GM21367 (cell line): ENCODE measurements at regions not wholly inside any gene's neighbourhood (a gene's known extent, or its start where the extent isn't known, plus 50 kb on each side); places are given as distances from the start of the nearest gene placed in this dataset.
"Not testable (repeated sequence)": the region's sequence is repeated elsewhere in the genome, so short reads cannot be mapped to it uniquely, and the experiment has no call there.

Experiments used
- ATAC-seq: cut with Tn5 transposase; IDR thresholded peaks from one replicate; pipeline ENCODE4 v1.9.1; 2021; ENCODE audit not compliant: unreplicated experiment

DNA sequence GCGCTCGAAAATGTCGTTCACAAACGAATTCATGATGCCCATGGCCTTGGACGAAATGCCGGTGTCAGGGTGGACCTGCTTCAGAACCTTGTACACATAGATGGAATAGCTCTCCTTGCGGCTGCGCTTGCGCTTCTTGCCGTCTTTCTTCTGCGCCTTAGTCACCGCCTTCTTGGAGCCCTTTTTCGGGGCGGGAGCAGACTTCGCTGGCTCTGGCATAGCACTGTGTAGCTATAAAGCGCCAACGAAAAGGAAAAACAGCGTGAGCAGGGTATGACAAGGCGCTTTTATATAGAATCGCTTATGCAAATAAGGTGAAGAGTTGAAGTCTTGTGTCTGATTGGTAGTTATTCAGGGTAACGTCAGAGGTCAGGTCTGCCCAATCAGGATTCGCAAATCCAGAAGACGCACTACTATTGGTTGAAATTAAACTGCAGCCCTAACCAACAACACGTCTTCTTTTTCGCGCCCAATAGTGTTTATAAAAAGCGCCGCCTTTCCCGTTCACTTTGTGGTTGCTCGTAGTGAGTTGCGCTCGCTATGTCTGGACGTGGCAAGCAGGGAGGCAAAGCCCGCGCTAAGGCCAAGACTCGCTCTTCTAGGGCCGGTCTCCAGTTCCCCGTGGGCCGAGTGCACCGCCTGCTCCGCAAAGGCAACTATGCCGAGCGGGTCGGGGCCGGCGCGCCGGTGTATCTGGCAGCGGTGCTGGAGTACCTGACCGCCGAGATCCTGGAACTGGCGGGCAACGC, 114.8 kb upstream of the PRSS16 start:
- peak; percentile 65 for ATAC-seq

DNA sequence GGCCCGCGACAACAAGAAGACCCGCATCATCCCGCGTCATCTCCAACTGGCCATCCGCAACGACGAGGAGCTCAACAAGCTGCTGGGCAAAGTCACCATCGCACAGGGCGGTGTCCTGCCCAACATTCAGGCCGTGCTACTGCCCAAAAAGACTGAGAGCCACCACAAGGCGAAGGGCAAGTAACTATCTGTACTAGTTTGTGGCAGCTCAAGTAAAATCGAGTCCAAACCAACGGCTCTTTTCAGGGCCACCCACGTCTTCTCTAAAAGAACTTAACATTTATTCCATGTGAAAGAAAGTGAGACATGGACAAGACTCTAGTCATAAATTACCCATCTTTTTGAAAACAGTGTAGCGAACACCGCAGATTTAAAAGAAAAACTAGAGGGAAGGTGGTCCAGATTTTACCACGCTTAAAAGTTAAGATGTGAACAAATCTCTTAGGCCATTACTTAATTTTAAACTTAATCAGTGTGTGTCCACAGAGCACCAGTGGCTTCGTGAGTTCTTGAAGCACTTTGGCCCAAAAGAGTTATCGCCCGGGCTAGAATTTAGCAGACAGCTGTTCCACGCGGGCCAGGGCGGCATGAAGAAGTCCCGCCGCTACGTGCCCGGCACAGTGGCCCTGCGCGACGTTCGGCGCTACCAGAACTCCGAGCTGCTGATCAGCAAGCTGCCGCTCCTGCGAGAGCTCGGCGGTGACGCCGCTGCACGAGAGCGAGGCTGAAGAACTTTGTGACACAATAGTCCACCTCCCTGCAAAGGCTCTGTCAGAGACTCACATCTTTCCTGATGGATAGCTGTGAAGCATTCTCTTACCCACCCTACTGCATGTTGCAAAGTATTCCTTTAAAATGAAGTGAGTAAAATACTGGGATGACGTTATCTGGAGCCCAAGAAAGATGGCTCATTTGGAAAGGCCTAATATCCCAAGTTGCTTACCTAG, 113.9 kb upstream of the PRSS16 start:
- ATAC-seq = no peak

- no peak for ATAC-seq
Measured at GRCh38 chr6:27135087-27135657, 112.3 kb upstream of the PRSS16 start.

GRCh38 chr6:27136077-27136644, 111.3 kb upstream of the PRSS16 start:
- no peak for ATAC-seq

DNA sequence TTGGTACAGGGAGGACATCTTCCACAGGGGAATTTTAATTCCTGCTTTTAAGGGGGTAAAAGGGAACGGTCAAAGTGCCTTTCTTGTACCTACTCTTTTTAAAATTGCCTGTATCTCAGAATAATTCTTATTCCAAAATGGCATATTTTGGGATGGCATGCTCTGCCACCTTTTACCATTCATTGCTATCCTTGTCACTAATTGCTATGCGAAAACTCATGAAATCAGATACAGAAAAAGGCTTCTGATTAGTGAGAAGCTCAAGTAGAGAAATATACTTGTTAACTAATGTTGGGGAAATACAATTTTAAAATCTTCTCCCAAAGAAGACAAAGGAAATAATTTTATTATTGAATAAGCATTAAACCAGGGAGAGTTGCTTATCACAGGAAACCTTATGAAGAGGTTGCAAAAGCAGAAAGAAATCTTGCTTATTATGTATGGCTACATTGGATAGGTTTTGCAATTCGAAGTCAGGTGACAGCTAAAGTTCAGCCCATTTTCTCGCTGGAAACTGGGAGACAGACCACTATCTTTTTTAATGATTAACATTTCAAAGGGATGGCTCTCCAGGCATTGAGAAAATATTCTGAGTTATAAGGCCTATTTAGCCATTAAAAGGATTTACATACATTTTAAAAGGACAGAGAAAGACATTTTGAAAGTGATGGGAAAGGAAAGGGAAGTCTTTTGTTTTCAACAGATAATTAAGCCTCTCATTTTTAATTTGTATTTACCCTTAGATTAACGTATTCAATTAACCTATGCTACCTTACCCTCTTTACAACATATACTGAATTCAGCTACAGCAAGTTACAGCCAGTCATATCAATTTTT, 110.3 kb upstream of the PRSS16 start:
- ATAC-seq = no peak

GRCh38 chr6:27138406-27138805, 109.1 kb upstream of the PRSS16 start:
- ATAC-seq = no peak

GRCh38 chr6:27138837-27139755, 108.4 kb upstream of the PRSS16 start:
- ATAC-seq = peak; percentile 51

- peak; percentile 11 for ATAC-seq
Measured at GRCh38 chr6:27139756-27140579, 107.5 kb upstream of the PRSS16 start.

DNA sequence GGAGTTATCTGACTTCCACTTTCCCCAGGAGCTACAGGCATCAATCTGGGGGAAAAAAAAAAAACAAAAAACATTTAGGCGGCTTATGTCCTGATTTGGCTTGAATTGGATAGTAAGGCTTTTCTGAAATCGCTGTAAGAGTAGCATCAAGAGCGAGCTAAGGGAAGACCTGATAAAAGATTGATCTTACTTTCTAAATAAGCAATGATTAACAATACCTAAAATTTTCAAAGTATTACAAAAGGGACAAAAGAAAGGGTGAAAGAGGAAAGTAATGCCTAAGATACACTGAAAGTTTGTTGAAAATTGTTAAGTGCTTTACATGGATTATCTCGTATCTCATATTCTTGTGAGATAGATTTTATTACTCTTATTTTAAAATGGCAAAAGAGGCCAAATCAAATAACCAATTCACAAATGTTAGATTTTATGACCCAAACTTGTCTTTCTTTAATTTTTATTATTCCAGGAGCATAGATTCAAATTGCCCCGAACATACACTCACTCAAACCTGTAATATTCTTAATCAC, 106.4 kb upstream of the PRSS16 start:
- ATAC-seq = no peak

GRCh38 chr6:27141529-27142015, 105.9 kb upstream of the PRSS16 start:
- ATAC-seq = no peak

- not testable (repeated sequence) for ATAC-seq
Measured at GRCh38 chr6:27143020-27143388, 104.5 kb upstream of the PRSS16 start.

GRCh38 chr6:27143474-27144026, 104.0 kb upstream of the PRSS16 start:
- no peak for ATAC-seq

DNA sequence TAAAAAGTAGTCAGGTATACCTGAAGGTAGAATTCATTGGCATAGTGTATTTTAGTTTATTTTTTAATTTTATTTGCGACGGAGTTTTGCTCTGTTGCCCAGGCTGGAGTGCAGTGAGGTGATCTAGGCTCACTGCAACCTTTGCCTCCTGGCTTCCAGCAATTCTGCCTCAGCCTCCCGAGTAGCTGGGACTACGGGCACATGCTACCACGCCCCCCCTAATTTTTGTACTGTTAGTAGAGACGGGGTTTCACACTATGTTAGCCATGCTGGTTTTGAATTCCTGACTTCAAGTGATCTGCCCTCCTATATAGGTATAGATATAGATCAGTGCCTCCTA, 102.8 kb upstream of the PRSS16 start:
- ATAC-seq = no peak

GRCh38 chr6:27145731-27146455, 101.6 kb upstream of the PRSS16 start:
- peak; percentile 26 for ATAC-seq

DNA sequence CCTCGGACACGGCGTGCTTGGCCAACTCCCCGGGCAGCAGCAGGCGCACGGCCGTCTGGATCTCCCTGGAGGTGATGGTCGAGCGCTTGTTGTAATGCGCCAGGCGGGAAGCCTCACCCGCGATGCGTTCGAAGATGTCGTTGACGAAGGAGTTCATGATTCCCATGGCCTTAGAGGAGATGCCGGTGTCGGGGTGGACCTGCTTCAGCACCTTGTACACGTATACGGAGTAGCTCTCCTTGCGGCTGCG, 101.1 kb upstream of the PRSS16 start:
- not testable (repeated sequence) for ATAC-seq

DNA sequence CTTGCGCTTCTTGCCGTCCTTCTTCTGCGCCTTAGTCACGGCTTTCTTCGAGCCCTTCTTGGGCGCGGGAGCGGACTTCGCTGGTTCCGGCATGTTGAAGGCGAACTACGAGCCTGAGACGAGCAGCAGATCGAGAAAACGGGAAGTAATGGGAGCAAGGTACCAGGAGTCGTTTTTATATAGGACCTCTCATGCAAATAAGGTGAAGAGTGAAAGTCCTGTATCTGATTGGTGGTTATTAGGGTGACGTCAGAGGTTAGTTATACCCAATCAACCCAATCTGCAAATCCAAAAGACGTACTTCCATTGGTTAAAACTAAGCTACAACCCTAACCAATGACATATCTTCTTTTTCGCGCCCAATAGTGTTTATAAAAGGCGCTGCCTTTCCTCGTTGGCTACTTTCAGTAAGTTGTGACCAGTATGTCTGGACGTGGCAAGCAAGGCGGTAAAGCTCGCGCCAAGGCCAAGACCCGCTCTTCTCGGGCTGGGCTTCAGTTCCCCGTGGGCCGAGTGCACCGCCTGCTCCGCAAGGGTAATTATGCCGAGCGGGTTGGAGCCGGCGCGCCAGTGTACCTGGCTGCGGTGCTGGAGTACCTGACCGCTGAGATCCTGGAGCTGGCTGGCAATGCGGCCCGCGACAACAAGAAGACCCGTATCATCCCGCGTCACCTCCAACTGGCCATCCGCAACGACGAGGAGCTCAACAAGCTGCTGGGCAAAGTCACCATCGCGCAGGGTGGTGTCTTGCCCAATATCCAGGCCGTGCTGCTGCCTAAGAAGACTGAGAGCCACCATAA, 100.6 kb upstream of the PRSS16 start:
- ATAC-seq = peak; percentile 59

DNA sequence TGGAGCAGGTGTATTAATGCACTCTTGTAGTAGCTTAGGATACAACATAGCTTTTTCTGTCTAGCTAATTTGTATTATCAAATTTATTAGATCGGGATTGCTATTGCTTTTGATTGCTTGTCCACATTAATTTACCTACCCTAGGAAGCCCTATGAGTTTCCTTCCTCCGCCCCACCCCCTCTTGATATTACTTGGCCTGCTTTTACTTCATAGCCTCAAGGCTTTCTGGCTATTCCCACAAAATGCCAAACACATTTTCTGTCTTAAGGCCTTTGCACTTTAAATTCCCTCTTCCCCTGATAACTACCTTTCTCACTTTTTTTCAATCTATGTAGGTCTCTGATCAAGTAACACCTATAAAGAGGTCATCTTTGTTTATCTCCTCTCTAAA, 99.1 kb upstream of the PRSS16 start:
- ATAC-seq = no peak
